H1 (cell line): ENCODE measurements at regions not wholly inside any gene's neighbourhood (a gene's known extent, or its start where the extent isn't known, plus 50 kb on each side); places are given as distances from the start of the nearest gene placed in this dataset.

Experiments used
- CTCF ChIA-PET: fragments of 300-600 bp; sonication (Branson Sonifier 250); formaldehyde crosslinking; loops from one replicate; lab custom pipeline; 2021; ENCODE audit not compliant: partially characterized antibody; lab: Charles Lee
- POLR2A ChIA-PET: fragments of 300-600 bp; sonication (Branson Sonifier 250); formaldehyde crosslinking; loops from one replicate; lab custom pipeline; 2021; ENCODE audit warnings: inconsistent platforms; ENCODE audit not compliant: partially characterized antibody; lab: Charles Lee
- DNase-seq, 2 experiments: peaks; one replicate each; pipeline versions ENCODE4 v3.0.0 to v3.0.0-alpha.2; 2010 to 2022; ENCODE audit warnings: low spot score in 2 of 2, low read depth in 1 of 2, mixed read lengths in 1 of 2
- FAIRE-seq: peaks from 2 replicates; lab custom pipeline; 2011; peaks lifted over from hg19 to GRCh38; lab: Jason Lieb, UNC
- H2AFZ ChIP-seq: 2 replicates; pipeline ENCODE4 v1.8.1; 2012; ENCODE audit warnings: low read length, inconsistent platforms
- H2AK5ac ChIP-seq: 2 replicates; pipeline ENCODE4 v1.6.1; 2013; ENCODE audit warnings: low read depth, low read length
- H2BK120ac ChIP-seq: replicated peaks from 2 replicates; pipeline ENCODE3; 2013; ENCODE audit warnings: low read depth, low read length, inconsistent platforms
- H2BK12ac ChIP-seq: 2 replicates; pipeline ENCODE4 v1.6.1; 2013; ENCODE audit warnings: low read depth, low read length
- H2BK15ac ChIP-seq: 2 replicates; pipeline ENCODE4 v1.6.1; 2013; ENCODE audit warnings: low read length
- H2BK20ac ChIP-seq: 2 replicates; pipeline ENCODE4 v1.6.1; 2013; ENCODE audit warnings: low read length
- H2BK5ac ChIP-seq: 2 replicates; pipeline ENCODE4 v1.6.1; 2013; ENCODE audit warnings: low read depth, low read length
- H3K14ac ChIP-seq: 2 replicates; pipeline ENCODE4 v1.6.1; 2013; ENCODE audit warnings: inconsistent platforms; ENCODE audit not compliant: insufficient read length
- H3K18ac ChIP-seq: 2 replicates; pipeline ENCODE4 v1.6.1; 2013; ENCODE audit warnings: low read length; ENCODE audit errors: extremely low read depth
- H3K23ac ChIP-seq: 2 replicates; pipeline ENCODE4 v1.6.1; 2013; ENCODE audit warnings: inconsistent platforms; ENCODE audit not compliant: insufficient read length
- H3K23me2 ChIP-seq: 2 replicates; pipeline ENCODE4 v1.6.1; 2013; ENCODE audit warnings: low read depth, low read length
- H3K27ac ChIP-seq: 2 replicates; pipeline ENCODE4 v1.6.1; 2011; ENCODE audit warnings: low read depth, low read length, inconsistent platforms
- H3K27me3 ChIP-seq, 4 experiments: replicated peaks in 1 of 4; 1 replicate in 1 of 4; 2 replicates in 3 of 4; pipeline versions ENCODE4 v1.6.1 to v1.8.1; 2011 to 2013; ENCODE audit warnings: low read length in 3 of 4, mild to moderate bottlenecking in 3 of 4, inconsistent platforms in 2 of 4, mixed read lengths in 2 of 4, moderate library complexity in 1 of 4; ENCODE audit not compliant: control insufficient read depth in 3 of 4, insufficient read depth in 3 of 4; ENCODE audit errors: extremely low read depth in 1 of 4
- H3K36me3 ChIP-seq, 4 experiments: 2 replicates each; pipeline versions ENCODE4 v1.6.1 to v1.8.1; 2011 to 2013; ENCODE audit warnings: mild to moderate bottlenecking in 4 of 4, low read length in 3 of 4, moderate library complexity in 2 of 4, control low read depth in 1 of 4, inconsistent platforms in 1 of 4; ENCODE audit not compliant: insufficient read depth in 4 of 4, control insufficient read depth in 2 of 4
- H3K4ac ChIP-seq: replicated peaks from 2 replicates; pipeline ENCODE3; 2013; ENCODE audit warnings: low read length, low read depth, mixed read lengths, inconsistent platforms; ENCODE audit not compliant: insufficient read length
- H3K4me1 ChIP-seq, 4 experiments: replicated peaks in 1 of 4; 1 replicate in 1 of 4; 2 replicates in 3 of 4; pipeline versions ENCODE4 v1.6.1 to v1.8.1; 2011 to 2013; ENCODE audit warnings: low read length in 3 of 4, inconsistent platforms in 2 of 4, mixed read lengths in 1 of 4; ENCODE audit not compliant: insufficient read depth in 4 of 4, control insufficient read depth in 3 of 4
- H3K4me2 ChIP-seq, 2 experiments: 2 replicates each; pipeline versions ENCODE4 v1.6.1 to v1.8.1; 2011 to 2013; ENCODE audit warnings: low read depth in 2 of 2, low read length in 2 of 2, control low read depth in 1 of 2, inconsistent platforms in 1 of 2, mild to moderate bottlenecking in 1 of 2; ENCODE audit not compliant: insufficient read depth in 1 of 2
- H3K4me3 ChIP-seq, 4 experiments: fragments of 200-600, 300-600 bp in 1 of 4; sonication (generic), shearing (Covaris generic), sonication (Bioruptor Twin) in 1 of 4; 2 replicates each; pipeline versions ENCODE4 v1.5.1 to v1.8.1; 2011 to 2016; ENCODE audit warnings: low read length in 4 of 4, low read depth in 3 of 4, control low read depth in 2 of 4, inconsistent platforms in 2 of 4, mild to moderate bottlenecking in 2 of 4, mixed read lengths in 1 of 4, moderate library complexity in 1 of 4; ENCODE audit not compliant: insufficient read depth in 2 of 4; ENCODE audit errors: extremely low read depth in 1 of 4
- H3K56ac ChIP-seq: replicated peaks from 2 replicates; pipeline ENCODE3; 2013; ENCODE audit warnings: low read depth, mild to moderate bottlenecking, mixed read lengths, low read length, inconsistent platforms; ENCODE audit not compliant: insufficient read length
- H3K79me1 ChIP-seq: 2 replicates; pipeline ENCODE4 v1.6.1; 2013; ENCODE audit warnings: low read depth, low read length, control low read depth
- H3K79me2 ChIP-seq, 2 experiments: 2 replicates each; pipeline versions ENCODE4 v1.6.1 to v1.8.1; 2012 to 2013; ENCODE audit warnings: low read length in 2 of 2, mild to moderate bottlenecking in 2 of 2, inconsistent platforms in 1 of 2; ENCODE audit not compliant: insufficient read depth in 2 of 2, control insufficient read depth in 1 of 2
- H3K9ac ChIP-seq, 4 experiments: replicated peaks in 1 of 4; 1 replicate in 1 of 4; 2 replicates in 3 of 4; pipeline versions ENCODE4 v1.6.1 to v1.8.1; 2011 to 2013; ENCODE audit warnings: low read depth in 3 of 4, low read length in 3 of 4, control low read depth in 2 of 4, mild to moderate bottlenecking in 2 of 4, moderate library complexity in 2 of 4, inconsistent platforms in 1 of 4; ENCODE audit errors: extremely low read depth in 1 of 4
- H3K9me3 ChIP-seq, 2 experiments: 2 replicates each; pipeline versions ENCODE4 v1.6.1 to v1.8.1; 2012 to 2013; ENCODE audit warnings: mild to moderate bottlenecking in 2 of 2, moderate library complexity in 2 of 2, control low read depth in 1 of 2, inconsistent platforms in 1 of 2, low read depth in 1 of 2, low read length in 1 of 2, mixed read lengths in 1 of 2; ENCODE audit not compliant: insufficient read depth in 2 of 2
- H4K20me1 ChIP-seq, 2 experiments: replicated peaks in 1 of 2; 2 replicates each; pipeline versions ENCODE3 to v1.8.1; 2011 to 2013; ENCODE audit warnings: inconsistent platforms in 2 of 2, low read length in 2 of 2, mild to moderate bottlenecking in 1 of 2; ENCODE audit not compliant: insufficient read depth in 2 of 2, control insufficient read depth in 1 of 2
- H4K5ac ChIP-seq: 2 replicates; pipeline ENCODE4 v1.6.1; 2013; ENCODE audit warnings: low read length, low read depth, mixed read lengths, inconsistent platforms; ENCODE audit not compliant: insufficient read length
- H4K8ac ChIP-seq: 2 replicates; pipeline ENCODE4 v1.8.0; 2013; ENCODE audit warnings: mild to moderate bottlenecking, moderate library complexity, low read length, inconsistent platforms; ENCODE audit not compliant: insufficient read depth; ENCODE audit errors: extremely low read depth
- H4K91ac ChIP-seq: replicated peaks from 2 replicates; pipeline ENCODE3; 2013; ENCODE audit warnings: low read length, mixed read lengths, inconsistent platforms; ENCODE audit not compliant: insufficient read length
- ASH2L ChIP-seq: fragments of 200-600, 300-600 bp; sonication (generic); IDR thresholded peaks from one replicate; pipeline ENCODE4 v1.7.1; 2017; ENCODE audit warnings: low read length
- BACH1 ChIP-seq: IDR thresholded peaks from 2 replicates; pipeline ENCODE4 v1.6.1; 2012; ENCODE audit warnings: low read length, improper control_type of control experiment
- CBX8 ChIP-seq: fragments of 300-800, 300-1000 bp; sonication (generic); IDR thresholded peaks from 2 replicates; pipeline ENCODE4 v1.7.1; 2016; ENCODE audit warnings: low read depth, low read length, borderline replicate concordance
- CHD1 ChIP-seq: IDR thresholded peaks from 2 replicates; pipeline ENCODE4 v1.6.1; 2012; ENCODE audit warnings: low read depth, low read length, improper control_type of control experiment
- CTBP2 ChIP-seq: IDR thresholded peaks from 2 replicates; pipeline ENCODE4 v1.7.0; 2011; ENCODE audit warnings: borderline replicate concordance, mild to moderate bottlenecking, moderate library complexity, mixed read lengths, low read length; ENCODE audit not compliant: insufficient read depth, insufficient read length
- FOSL1 ChIP-seq: IDR thresholded peaks from 2 replicates; pipeline ENCODE4 v1.6.1; 2011; ENCODE audit warnings: mild to moderate bottlenecking, low read depth, low read length, moderate library complexity; ENCODE audit not compliant: insufficient read depth
- GTF2F1 ChIP-seq: IDR thresholded peaks from 2 replicates; pipeline ENCODE4 v1.6.1; 2012; ENCODE audit warnings: low read depth, low read length, improper control_type of control experiment, borderline replicate concordance
- HDAC6 ChIP-seq: IDR thresholded peaks from one replicate; pipeline ENCODE4 v1.7.1; 2012; ENCODE audit warnings: low read depth, mild to moderate bottlenecking, inconsistent platforms, low read length, moderate library complexity
- JUN ChIP-seq: IDR thresholded peaks from 2 replicates; pipeline ENCODE4 v1.6.1; 2011; ENCODE audit warnings: low read depth, mild to moderate bottlenecking, improper control_type of control experiment, low read length
- KDM5A ChIP-seq: fragments of 200-600 bp; IDR thresholded peaks from 2 replicates; pipeline ENCODE4 v1.7.1; 2012; ENCODE audit warnings: mild to moderate bottlenecking, low read length, inconsistent platforms, mixed read lengths
- MAX ChIP-seq: IDR thresholded peaks from 2 replicates; pipeline ENCODE4 v1.6.1; 2012; ENCODE audit warnings: inconsistent platforms
- POU5F1 ChIP-seq: IDR thresholded peaks from 2 replicates; pipeline ENCODE4 v1.6.1; 2011; ENCODE audit warnings: low read depth, mild to moderate bottlenecking, low read length, moderate library complexity
- SIN3A ChIP-seq, 2 experiments: IDR thresholded peaks in 1 of 2; conservative IDR thresholded peaks in 1 of 2; 2 replicates each; pipeline ENCODE4 v1.6.1; 2011 to 2012; ENCODE audit warnings: low read length in 2 of 2, improper control_type of control experiment in 1 of 2, low read depth in 1 of 2, mild to moderate bottlenecking in 1 of 2
- TCF12 ChIP-seq: IDR thresholded peaks from 2 replicates; pipeline ENCODE4 v1.6.1; 2011; ENCODE audit warnings: low read depth, mild to moderate bottlenecking, low read length
- WGBS, 2 experiments: shearing (Covaris generic) in 1 of 2; methylation state at CpG; one replicate each; pipeline versions ENCODE4 v1.1.6 to v1.1.7; 2013 to 2015; ENCODE audit warnings: low lambda C conversion rate in 2 of 2, mixed read lengths in 2 of 2, inconsistent platforms in 1 of 2, low coverage in 1 of 2, missing lambda C conversion rate in 1 of 2; ENCODE audit not compliant: insufficient replicate concordance in 2 of 2, insufficient coverage in 1 of 2, insufficient read length in 1 of 2; ENCODE audit errors: extremely low coverage in 1 of 2, missing lambda C conversion rate in 1 of 2; 5-methylcytosine and 5-hydroxymethylcytosine counted together
- TF ChIP-seq, protein P1 (sequence below): IDR thresholded peaks from 2 replicates; pipeline ENCODE4 v1.6.1; 2011; ENCODE audit warnings: low read depth, mild to moderate bottlenecking, low read length; ENCODE audit not compliant: insufficient read depth

GRCh38 chr11:98059488-98059887, 961.3 kb upstream of the CNTN5 start:
- CTCF ChIA-PET, result no interaction called here
- Histone ChIP-seq H3K36me3 (no peaks in the 10 kb centered on the region), H4K5ac (no peak overlapping the region), H3K23me2 (no peaks in the 10 kb centered on the region), H4K20me1 (peaks cover 0 to 1% of the 10 kb centered on the region in 2 experiments), H2AFZ (no peak overlapping the region), H3K4me3 (no peak overlapping the region), H3K9me3 (no peaks in the 10 kb centered on the region), H2BK120ac (no peak overlapping the region), H2BK5ac (no peak overlapping the region), H2BK15ac (no peak overlapping the region), H3K56ac (no peak overlapping the region), H3K27ac (no peak overlapping the region), H2BK12ac (no peak overlapping the region), H3K9ac (no peak overlapping the region), H3K27me3 (no peaks in the 10 kb centered on the region), H4K8ac (no peak overlapping the region), H3K4ac (no peak overlapping the region), H3K4me1 (no peaks in the 10 kb centered on the region), H2BK20ac (no peak overlapping the region), H3K23ac (no peak overlapping the region), H3K18ac (no peak overlapping the region), H3K79me1 (no peaks in the 10 kb centered on the region), H3K79me2 (no peaks in the 10 kb centered on the region), H2AK5ac (no peak overlapping the region), H4K91ac (no peak overlapping the region), H3K4me2 (no peak overlapping the region), H3K14ac (no peak overlapping the region)
- WGBS, 2 experiments, result 80% methylated on average over 7 of the region's 7 CpGs; no CpG with 5 or more reads in 1 of the 2 experiments
- POLR2A ChIA-PET, result no interaction called here
- DNase-seq (no peak), FAIRE-seq (no peak)
- TF ChIP-seq ASH2L (no peak), FOSL1 (no peak), HDAC6 (no peak), MAX (no peak), TCF12 (no peak), SIN3A (conservative IDR thresholded peaks at IDR 0.05 in 1 of 2, IDR thresholded peaks at IDR 0.05 in 1 of 2; ENCODE audit: low read depth in 1 of 2, low read length in 2 of 2) (no peak), KDM5A (no peak), BACH1 (no peak), CBX8 (no peak), JUN (no peak), CHD1 (no peak), GTF2F1 (no peak), CTBP2 (no peak), POU5F1 (no peak)
- TF ChIP-seq, protein P1, sequence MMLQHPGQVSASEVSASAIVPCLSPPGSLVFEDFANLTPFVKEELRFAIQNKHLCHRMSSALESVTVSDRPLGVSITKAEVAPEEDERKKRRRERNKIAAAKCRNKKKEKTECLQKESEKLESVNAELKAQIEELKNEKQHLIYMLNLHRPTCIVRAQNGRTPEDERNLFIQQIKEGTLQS, result no peak
